NB4 (cell line): ENCODE measurements at regions not wholly inside any gene's neighbourhood (a gene's known extent, or its start where the extent isn't known, plus 50 kb on each side); places are given as distances from the start of the nearest gene placed in this dataset.

Experiments
- DNase-seq: peaks from one replicate; pipeline ENCODE4 v3.0.0; 2010; ENCODE audit warnings: low read depth
- H3K4me3 ChIP-seq: one replicate; pipeline ENCODE4 v1.5.1; 2011; ENCODE audit warnings: mild to moderate bottlenecking, low read depth, low read length, moderate library complexity
- MAX ChIP-seq: IDR thresholded peaks from 2 replicates; pipeline ENCODE4 v1.6.1; 2011; ENCODE audit warnings: low read depth, low read length
- MYC ChIP-seq: IDR thresholded peaks from 2 replicates; pipeline ENCODE4 v1.6.1; 2011; ENCODE audit warnings: low read depth, low read length
- POLR2A ChIP-seq: IDR thresholded peaks from 2 replicates; pipeline ENCODE4 v1.6.1; 2011; ENCODE audit warnings: mild to moderate bottlenecking; ENCODE audit not compliant: insufficient read length; ENCODE audit errors: extremely low read depth
- TF ChIP-seq, protein P1 (sequence below): IDR thresholded peaks from one replicate; pipeline ENCODE4 v1.5.1; 2012; ENCODE audit warnings: low read depth, low read length

GRCh38 chr20:60139663-60140446, 181.6 kb downstream of the CDH26 start:
- TF ChIP-seq MAX (no peak), POLR2A (no peak), MYC (no peak)
- H3K4me3 ChIP-seq: no peak overlapping the region
- DNase-seq: no peak

- TF ChIP-seq, protein P1, sequence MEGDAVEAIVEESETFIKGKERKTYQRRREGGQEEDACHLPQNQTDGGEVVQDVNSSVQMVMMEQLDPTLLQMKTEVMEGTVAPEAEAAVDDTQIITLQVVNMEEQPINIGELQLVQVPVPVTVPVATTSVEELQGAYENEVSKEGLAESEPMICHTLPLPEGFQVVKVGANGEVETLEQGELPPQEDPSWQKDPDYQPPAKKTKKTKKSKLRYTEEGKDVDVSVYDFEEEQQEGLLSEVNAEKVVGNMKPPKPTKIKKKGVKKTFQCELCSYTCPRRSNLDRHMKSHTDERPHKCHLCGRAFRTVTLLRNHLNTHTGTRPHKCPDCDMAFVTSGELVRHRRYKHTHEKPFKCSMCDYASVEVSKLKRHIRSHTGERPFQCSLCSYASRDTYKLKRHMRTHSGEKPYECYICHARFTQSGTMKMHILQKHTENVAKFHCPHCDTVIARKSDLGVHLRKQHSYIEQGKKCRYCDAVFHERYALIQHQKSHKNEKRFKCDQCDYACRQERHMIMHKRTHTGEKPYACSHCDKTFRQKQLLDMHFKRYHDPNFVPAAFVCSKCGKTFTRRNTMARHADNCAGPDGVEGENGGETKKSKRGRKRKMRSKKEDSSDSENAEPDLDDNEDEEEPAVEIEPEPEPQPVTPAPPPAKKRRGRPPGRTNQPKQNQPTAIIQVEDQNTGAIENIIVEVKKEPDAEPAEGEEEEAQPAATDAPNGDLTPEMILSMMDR: no peak
- TF ChIP-seq MAX (no peak), MYC (no peak), POLR2A (no peak)
- no peak overlapping the region for H3K4me3 ChIP-seq
- DNase-seq: no peak
Measured at GRCh38 chr20:60142587-60142986, 184.4 kb downstream of the CDH26 start.

- no peak overlapping the region for H3K4me3 ChIP-seq
- TF ChIP-seq MAX (no peak), MYC (no peak), POLR2A (no peak)
- TF ChIP-seq, protein P1: no peak
- no peak for DNase-seq
Measured at GRCh38 chr20:60143261-60143842, 185.1 kb downstream of the CDH26 start.

GRCh38 chr20:60144404-60144803, 186.2 kb downstream of the CDH26 start:
- no peak overlapping the region for H3K4me3 ChIP-seq
- TF ChIP-seq MAX (no peak), POLR2A (no peak), MYC (no peak)
- TF ChIP-seq, protein P1: no peak
- DNase-seq: no peak

- TF ChIP-seq, protein P1: no peak
- TF ChIP-seq MAX (no peak), POLR2A (no peak), MYC (no peak)
- no peak overlapping the region for H3K4me3 ChIP-seq
- DNase-seq: no peak
Measured at GRCh38 chr20:60144974-60145527, 186.8 kb downstream of the CDH26 start.

- DNase-seq: no peak
- H3K4me3 ChIP-seq: no peak overlapping the region
- TF ChIP-seq MYC (no peak), MAX (no peak), POLR2A (no peak)
- TF ChIP-seq, protein P1: no peak
Measured at GRCh38 chr20:60147004-60147403, 188.8 kb downstream of the CDH26 start.
